H9 (cell line): ENCODE measurements at regions not wholly inside any gene's neighbourhood (a gene's known extent, or its start where the extent isn't known, plus 50 kb on each side); places are given as distances from the start of the nearest gene placed in this dataset.

ENCODE experiments used
- DNase-seq: peaks from one replicate; pipeline ENCODE4 v3.0.0-alpha.2; 2017
- H2AFZ ChIP-seq: one replicate; pipeline ENCODE4 v1.6.1; 2013; ENCODE audit warnings: mild to moderate bottlenecking, low read length, control low read depth, moderate library complexity
- H2AK5ac ChIP-seq: 2 replicates; pipeline ENCODE4 v1.6.1; 2013; ENCODE audit warnings: low read length, control low read depth, mixed read lengths; ENCODE audit not compliant: insufficient read length
- H2BK120ac ChIP-seq: one replicate; pipeline ENCODE4 v1.6.1; 2013; ENCODE audit warnings: low read depth, mild to moderate bottlenecking, low read length, control low read depth, inconsistent platforms; ENCODE audit not compliant: poor library complexity, severe bottlenecking
- H2BK12ac ChIP-seq: 2 replicates; pipeline ENCODE4 v1.6.1; 2013; ENCODE audit warnings: low read length, control low read depth, mixed read lengths, low read depth; ENCODE audit not compliant: insufficient read length
- H2BK15ac ChIP-seq: 2 replicates; pipeline ENCODE4 v1.6.1; 2013; ENCODE audit warnings: low read depth, low read length, control low read depth
- H2BK20ac ChIP-seq: one replicate; pipeline ENCODE4 v1.6.1; 2013; ENCODE audit warnings: low read depth, mild to moderate bottlenecking, low read length, control low read depth, inconsistent platforms; ENCODE audit not compliant: poor library complexity, severe bottlenecking
- H2BK5ac ChIP-seq: 2 replicates; pipeline ENCODE4 v1.6.1; 2013; ENCODE audit warnings: low read length, control low read depth, mixed read lengths; ENCODE audit not compliant: insufficient read length
- H3K14ac ChIP-seq: 2 replicates; pipeline ENCODE4 v1.6.1; 2013; ENCODE audit warnings: low read length, control low read depth; ENCODE audit not compliant: insufficient read depth
- H3K18ac ChIP-seq: 2 replicates; pipeline ENCODE4 v1.6.1; 2013; ENCODE audit warnings: low read depth, mild to moderate bottlenecking, mixed read lengths, low read length, control low read depth; ENCODE audit not compliant: insufficient read length
- H3K23ac ChIP-seq: 2 replicates; pipeline ENCODE4 v1.6.1; 2013; ENCODE audit warnings: low read length, control low read depth, mixed read lengths, low read depth; ENCODE audit not compliant: insufficient read length
- H3K23me2 ChIP-seq: 2 replicates; pipeline ENCODE4 v1.6.1; 2013; ENCODE audit warnings: low read depth, mild to moderate bottlenecking, mixed read lengths, low read length, control low read depth; ENCODE audit not compliant: insufficient read length, poor library complexity, severe bottlenecking
- H3K27ac ChIP-seq: 2 replicates; pipeline ENCODE4 v1.5.1; 2013; ENCODE audit warnings: low read length, control low read depth, mixed read lengths, low read depth; ENCODE audit not compliant: insufficient read length
- H3K27me3 ChIP-seq: 2 replicates; pipeline ENCODE4 v1.6.1; 2013; ENCODE audit warnings: low read length, control low read depth, inconsistent platforms; ENCODE audit not compliant: insufficient read depth
- H3K4ac ChIP-seq: 2 replicates; pipeline ENCODE4 v1.6.1; 2013; ENCODE audit warnings: low read depth, mild to moderate bottlenecking, control low read depth, inconsistent platforms, low read length, moderate library complexity
- H3K4me1 ChIP-seq: 2 replicates; pipeline ENCODE4 v1.6.1; 2013; ENCODE audit warnings: low read length, control low read depth, inconsistent platforms; ENCODE audit not compliant: insufficient read depth
- H3K4me2 ChIP-seq: 2 replicates; pipeline ENCODE4 v1.6.1; 2013; ENCODE audit warnings: low read length, control low read depth, mixed read lengths; ENCODE audit not compliant: insufficient read length, insufficient read depth
- H3K56ac ChIP-seq: 2 replicates; pipeline ENCODE4 v1.6.1; 2013; ENCODE audit warnings: low read depth, mild to moderate bottlenecking, mixed read lengths, low read length, control low read depth; ENCODE audit not compliant: insufficient read length
- H3K79me1 ChIP-seq: 2 replicates; pipeline ENCODE4 v1.6.1; 2013; ENCODE audit warnings: low read depth, mild to moderate bottlenecking, moderate library complexity, low read length, control low read depth, inconsistent platforms; ENCODE audit not compliant: insufficient read depth, poor library complexity, severe bottlenecking
- H3K79me2 ChIP-seq: 2 replicates; pipeline ENCODE4 v1.6.1; 2013; ENCODE audit warnings: low read length, control low read depth, inconsistent platforms; ENCODE audit not compliant: insufficient read depth
- H3K9ac ChIP-seq: 2 replicates; pipeline ENCODE4 v1.6.1; 2013; ENCODE audit warnings: low read length, control low read depth, mixed read lengths; ENCODE audit not compliant: insufficient read length; ENCODE audit errors: extremely low read depth
- H3K9me3 ChIP-seq: one replicate; pipeline ENCODE4 v1.6.1; 2013; ENCODE audit warnings: low read depth, low read length, inconsistent platforms; ENCODE audit not compliant: control insufficient read depth
- H3T11ph ChIP-seq: one replicate; pipeline ENCODE4 v1.6.1; 2013; ENCODE audit warnings: mild to moderate bottlenecking, low read length, control low read depth, inconsistent platforms
- H4K20me1 ChIP-seq: one replicate; pipeline ENCODE4 v1.6.1; 2013; ENCODE audit not compliant: control insufficient read depth, insufficient read length, insufficient read depth
- H4K5ac ChIP-seq: 2 replicates; pipeline ENCODE4 v1.6.1; 2013; ENCODE audit warnings: low read depth, mild to moderate bottlenecking, mixed read lengths, low read length, control low read depth; ENCODE audit not compliant: insufficient read length
- H4K8ac ChIP-seq: replicated peaks from 2 replicates; pipeline ENCODE4 v1.6.1; 2013; ENCODE audit warnings: low read length, control low read depth, mixed read lengths, low read depth; ENCODE audit not compliant: insufficient read length
- H4K91ac ChIP-seq: 2 replicates; pipeline ENCODE4 v1.6.1; 2013; ENCODE audit warnings: low read depth, mild to moderate bottlenecking, moderate library complexity, mixed read lengths, low read length, control low read depth; ENCODE audit not compliant: insufficient read length
- H3K27ac Mint-ChIP-seq, 3 experiments: 2 replicates in 2 of 3; 3 replicates in 1 of 3; pipeline ENCODE4 v1.8.0; 2020 to 2021; ENCODE audit warnings: mixed read lengths in 3 of 3, mild to moderate bottlenecking in 1 of 3, moderate library complexity in 1 of 3
- H3K27me3 Mint-ChIP-seq: 2 replicates; pipeline ENCODE4 v1.8.0; 2021; ENCODE audit warnings: low read depth, mild to moderate bottlenecking, moderate library complexity, mixed read lengths
- H3K36me3 Mint-ChIP-seq, 3 experiments: 2 replicates in 2 of 3; 3 replicates in 1 of 3; pipeline ENCODE4 v1.8.0; 2020 to 2021; ENCODE audit warnings: low read depth in 3 of 3, mixed read lengths in 3 of 3; ENCODE audit not compliant: insufficient read depth in 1 of 3
- H3K4me1 Mint-ChIP-seq, 2 experiments: 2 replicates each; pipeline ENCODE4 v1.8.0; 2020; ENCODE audit warnings: mixed read lengths in 2 of 2
- H3K4me3 Mint-ChIP-seq, 2 experiments: 2 replicates in 1 of 2; 3 replicates in 1 of 2; pipeline ENCODE4 v1.8.0; 2020 to 2021; ENCODE audit warnings: mild to moderate bottlenecking in 2 of 2, mixed read lengths in 2 of 2, moderate library complexity in 1 of 2
- H3K9me3 Mint-ChIP-seq, 2 experiments: 2 replicates in 1 of 2; 3 replicates in 1 of 2; pipeline ENCODE4 v1.8.0; 2020; ENCODE audit warnings: mild to moderate bottlenecking in 2 of 2, mixed read lengths in 2 of 2, moderate library complexity in 1 of 2
- CTCF ChIP-seq: fragments of 200-600 bp; sonication (generic); conservative IDR thresholded peaks from 3 replicates; pipeline ENCODE4 v1.8.0; 2021; ENCODE audit warnings: antibody characterized with exemption, mild to moderate bottlenecking
- WGBS: extraction: QIAGEN DNeasy Blood & Tissue Kit; methylation state at CpG from one replicate; pipeline ENCODE4 v1.1.7; 2013; ENCODE audit warnings: missing lambda C conversion rate, low lambda C conversion rate, mixed read lengths; ENCODE audit not compliant: insufficient read length; ENCODE audit errors: extremely low coverage; 5-methylcytosine and 5-hydroxymethylcytosine counted together

- Histone ChIP-seq H3K4me2 (no peak overlapping the region), H2BK15ac (no peak overlapping the region), H3K4me1 (no peaks in the 10 kb centered on the region), H4K91ac (no peak overlapping the region), H3K14ac (no peak overlapping the region), H2AFZ (no peak overlapping the region), H4K20me1 (no peaks in the 10 kb centered on the region), H3K9ac (no peak overlapping the region), H4K8ac (no peak overlapping the region), H3K9me3 (no peaks in the 10 kb centered on the region), H3K27me3 (no peaks in the 10 kb centered on the region), H3T11ph (no peak overlapping the region), H2AK5ac (no peak overlapping the region), H3K23me2 (no peaks in the 10 kb centered on the region), H3K23ac (no peak overlapping the region), H2BK20ac (no peak overlapping the region), H3K4ac (no peak overlapping the region), H3K79me2 (no peaks in the 10 kb centered on the region), H3K56ac (no peak overlapping the region), H3K18ac (no peak overlapping the region), H2BK120ac (no peak overlapping the region), H2BK12ac (no peak overlapping the region), H3K27ac (no peak overlapping the region), H4K5ac (no peak overlapping the region), H3K79me1 (no peaks in the 10 kb centered on the region), H2BK5ac (no peak overlapping the region)
- Mint-ChIP-seq H3K9me3 (no peaks in the 10 kb centered on the region), H3K27me3 (no peaks in the 10 kb centered on the region), H3K4me1 (peaks cover 4 to 8% of the 10 kb centered on the region in 2 experiments; a peak in 3 of 4 replicates), H3K27ac (no peak overlapping the region), H3K4me3 (no peak overlapping the region), H3K36me3 (no peaks in the 10 kb centered on the region)
- no peak for TF ChIP-seq CTCF
- no CpG with 5 or more reads among the region's 2 CpGs for WGBS
- DNase-seq: no peak
Measured at GRCh38 chr2:195538937-195539336, 118.1 kb upstream of the SLC39A10 start.
